ENCODE measurements at regions not wholly inside any gene's neighbourhood (a gene's known extent, or its start where the extent isn't known, plus 50 kb on each side); places are given as distances from the start of the nearest gene placed in this dataset.
"Not testable (repeated sequence)": the region's sequence is repeated elsewhere in the genome, so short reads cannot be mapped to it uniquely, and the experiment has no call there.

- no peak for DNase-seq (ENCODE audit: low read depth in 2 of 2)
Observed at GRCh38 chr18:78875778-78876650, 103.6 kb upstream of the SALL3 start.

- no peak for DNase-seq (ENCODE audit: low read depth in 2 of 2)
Observed at GRCh38 chr18:78876868-78877267, 102.8 kb upstream of the SALL3 start.

- no peak for DNase-seq (ENCODE audit: low read depth in 2 of 2)
Observed at GRCh38 chr18:78878335-78878734, 101.3 kb upstream of the SALL3 start.

GRCh38 chr18:78879072-78879883, 100.3 kb upstream of the SALL3 start:
- DNase-seq (ENCODE audit: low read depth in 2 of 2): not testable (repeated sequence)

DNA sequence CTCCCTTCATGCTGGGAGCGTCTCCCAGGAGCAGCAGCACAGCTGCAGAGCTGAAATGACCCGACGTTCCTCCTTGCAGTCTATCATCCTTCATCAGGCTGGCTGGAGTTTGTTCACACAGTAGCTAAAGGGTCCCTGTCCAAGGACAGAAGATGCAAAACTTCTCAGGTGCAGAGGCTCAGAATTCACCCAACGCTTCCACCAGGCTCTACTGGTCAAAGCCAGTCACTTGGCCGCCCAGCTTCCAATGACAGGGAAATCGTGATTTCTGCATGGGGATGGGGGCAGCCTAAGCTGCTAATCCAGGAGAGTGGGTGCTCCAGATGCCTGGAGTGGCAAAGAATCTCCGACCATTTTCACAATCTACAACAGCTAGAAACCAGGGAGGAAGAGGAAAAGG, 97.0 kb upstream of the SALL3 start:
- DNase-seq (ENCODE audit: low read depth in 2 of 2): no peak

DNA sequence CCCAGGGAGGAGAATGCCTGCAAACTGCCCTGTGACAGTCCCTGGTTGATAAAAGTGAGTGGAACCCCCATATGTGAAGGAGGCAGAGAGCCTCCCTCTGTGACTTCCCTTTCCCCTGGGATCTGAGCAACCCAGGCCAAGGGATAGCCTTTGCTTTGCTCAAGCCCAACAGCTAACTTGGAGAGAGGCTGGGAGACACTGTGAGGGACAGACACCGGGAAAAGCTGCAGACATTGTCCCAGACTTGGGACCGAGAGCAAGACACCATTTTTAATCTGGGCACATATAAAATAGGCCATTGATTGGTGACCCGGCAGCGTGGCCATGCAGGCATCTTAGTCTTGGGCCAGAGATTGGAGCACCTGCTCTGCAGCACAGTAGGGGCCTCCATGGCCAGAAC, 96.1 kb upstream of the SALL3 start:
- no peak for DNase-seq (ENCODE audit: low read depth in 2 of 2)

GRCh38 chr18:78884502-78884901, 95.1 kb upstream of the SALL3 start:
- no peak for DNase-seq (ENCODE audit: low read depth in 2 of 2)

- DNase-seq (ENCODE audit: low read depth in 2 of 2): no peak
Observed at GRCh38 chr18:78889250-78889649, 90.4 kb upstream of the SALL3 start.

GRCh38 chr18:78890388-78890787, 89.2 kb upstream of the SALL3 start:
- no peak for DNase-seq (ENCODE audit: low read depth in 2 of 2)

GRCh38 chr18:78891185-78891762, 88.3 kb upstream of the SALL3 start:
- DNase-seq (ENCODE audit: low read depth in 2 of 2): no peak

DNA sequence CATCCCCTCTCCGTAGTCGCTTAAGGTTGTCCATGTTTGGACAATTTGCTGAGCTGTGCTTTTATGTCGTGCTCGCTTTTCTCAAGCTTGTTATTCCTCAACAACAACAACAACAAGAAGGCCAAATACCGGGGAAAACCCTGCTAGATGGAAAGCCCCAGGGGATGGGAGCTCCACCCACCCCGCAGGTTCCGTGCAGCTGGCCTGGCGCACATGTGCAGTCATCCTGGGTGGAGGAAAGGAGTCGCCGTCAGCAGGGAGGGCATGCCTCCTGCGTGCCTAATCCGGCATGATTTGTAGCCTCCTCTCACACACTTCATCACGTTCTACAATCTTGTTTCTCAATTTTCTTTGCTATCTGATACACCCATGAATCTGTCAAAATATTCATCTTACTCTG, 87.4 kb upstream of the SALL3 start:
- no peak for DNase-seq (ENCODE audit: low read depth in 2 of 2)

GRCh38 chr18:78892721-78893120, 86.9 kb upstream of the SALL3 start:
- DNase-seq (ENCODE audit: low read depth in 2 of 2): no peak

DNA sequence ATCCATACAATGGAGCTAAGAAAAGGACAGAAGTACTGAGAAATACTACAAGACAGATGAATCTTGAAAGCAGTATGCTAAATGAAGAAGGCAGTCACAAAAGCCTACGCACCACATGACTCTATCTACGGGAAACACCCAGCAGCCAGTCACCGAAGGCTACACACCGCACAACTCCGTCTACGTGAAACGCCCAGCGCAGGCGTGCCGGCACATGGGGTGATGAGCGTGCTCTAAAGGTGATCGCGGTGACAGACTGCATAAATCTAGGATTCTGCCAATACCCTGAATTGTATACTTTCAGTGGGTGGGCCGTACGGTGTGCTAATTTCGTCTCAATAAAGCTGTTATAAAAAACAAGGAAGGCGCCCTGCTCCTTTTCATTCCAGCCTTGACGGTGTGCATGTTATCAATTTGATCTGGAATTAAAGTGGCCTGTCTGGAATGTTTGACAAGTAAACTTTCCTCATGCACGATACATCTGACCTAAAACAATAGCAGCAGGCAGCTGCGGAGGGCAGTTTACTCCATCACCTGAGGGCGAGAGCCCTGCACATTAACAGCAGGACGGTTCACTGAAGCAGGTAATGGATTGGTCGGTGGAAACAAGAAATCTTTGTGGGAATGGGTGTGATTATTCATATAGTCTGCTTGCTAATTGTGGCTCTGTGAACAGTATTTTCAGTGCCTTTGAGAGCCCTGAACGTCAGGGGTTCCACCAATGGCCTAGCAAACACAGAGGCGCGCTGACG, 86.2 kb upstream of the SALL3 start:
- no peak for DNase-seq (ENCODE audit: low read depth in 2 of 2)

- DNase-seq (ENCODE audit: low read depth in 2 of 2): no peak
Observed at GRCh38 chr18:78894033-78894305, 85.6 kb upstream of the SALL3 start.

GRCh38 chr18:78895207-78896001, 84.2 kb upstream of the SALL3 start:
- DNase-seq (ENCODE audit: low read depth in 2 of 2): no peak

DNA sequence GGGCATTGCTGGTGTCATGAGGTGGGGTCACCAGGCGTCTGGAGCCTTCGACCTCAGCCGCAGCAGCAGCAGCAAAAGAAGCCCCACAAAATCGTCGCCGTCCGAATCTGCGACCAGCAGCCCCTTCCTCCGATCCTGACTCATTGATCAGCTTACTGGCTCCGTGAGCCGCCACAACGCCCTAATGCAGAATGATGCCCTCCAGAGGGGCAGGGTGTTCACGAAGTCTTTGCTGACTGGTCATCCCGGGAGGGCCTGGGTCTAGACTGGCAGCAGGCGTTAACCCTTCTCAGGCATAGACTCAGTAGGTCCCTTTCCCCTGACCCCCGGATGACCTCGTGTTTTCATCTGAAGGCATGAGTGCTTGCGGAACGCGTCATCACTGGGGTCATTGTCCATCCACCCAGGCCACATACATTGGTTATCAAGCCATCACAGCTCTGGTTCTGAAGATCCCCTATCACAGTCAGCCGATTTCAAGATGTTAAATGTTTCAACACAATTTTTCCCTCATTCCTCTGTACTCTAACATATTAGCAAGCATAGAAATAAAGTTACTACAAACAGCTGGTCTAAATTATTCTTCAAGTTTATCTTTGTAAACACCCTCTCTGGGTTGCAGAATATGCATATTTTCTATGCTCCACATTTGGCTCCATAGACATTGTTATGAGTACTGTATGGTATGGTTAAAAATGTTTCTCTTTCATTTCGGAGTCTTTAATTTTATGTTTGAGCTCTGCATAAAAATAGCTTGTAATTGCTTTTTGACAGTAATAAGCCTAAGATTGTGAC, 83.3 kb upstream of the SALL3 start:
- no peak for DNase-seq (ENCODE audit: low read depth in 2 of 2)

DNA sequence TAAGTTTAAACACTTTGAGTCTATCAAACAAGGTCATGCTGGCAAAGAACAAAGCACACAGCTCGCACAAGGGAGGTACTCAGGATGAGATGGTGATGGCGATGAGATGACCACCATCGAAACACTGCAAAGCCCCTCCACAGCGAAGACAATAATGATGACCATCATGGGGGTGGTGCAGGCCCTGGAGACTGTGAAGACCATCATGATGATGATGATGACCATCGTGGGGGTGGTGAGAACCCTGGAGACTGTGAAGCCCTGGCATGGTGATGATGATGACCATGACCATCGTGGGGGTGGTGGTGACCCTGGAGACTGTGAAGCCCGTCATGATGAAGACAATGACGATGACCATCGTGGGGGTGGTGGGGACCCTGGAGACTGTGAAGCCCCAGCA, 81.6 kb upstream of the SALL3 start:
- no peak for DNase-seq (ENCODE audit: low read depth in 2 of 2)

DNA sequence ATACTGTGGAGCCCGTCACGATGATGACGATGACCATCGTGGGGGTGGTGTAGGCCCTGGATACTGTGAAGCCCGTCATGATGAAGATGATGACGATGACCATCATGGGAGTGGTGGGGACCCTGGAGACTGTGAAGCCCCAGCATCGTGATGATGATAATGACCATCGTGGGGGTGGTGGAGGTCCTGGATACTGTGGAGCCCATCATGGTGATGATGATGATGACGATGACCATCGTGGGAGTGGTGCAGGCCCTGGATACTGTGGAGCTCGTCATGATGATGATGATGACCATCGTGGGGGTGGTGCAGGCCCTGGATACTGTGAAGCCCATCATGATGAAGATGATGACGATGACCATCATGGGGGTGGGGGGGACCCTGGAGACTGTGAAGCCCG, 81.0 kb upstream of the SALL3 start:
- DNase-seq (ENCODE audit: low read depth in 2 of 2): no peak

- no peak for DNase-seq (ENCODE audit: low read depth in 2 of 2)
Observed at GRCh38 chr18:78899241-78899640, 80.4 kb upstream of the SALL3 start.

Measured in stimulated activated CD4-positive, alpha-beta T cell treated with anti-CD3 and anti-CD28 coated beads, Interleukin-12 subunit alpha, Interleukin-12 subunit beta, amount 100 ng/mL, for 24 hours (primary cell).